Neural cell (in vitro differentiated cells): ENCODE measurements at regions not wholly inside any gene's neighbourhood (a gene's known extent, or its start where the extent isn't known, plus 50 kb on each side); places are given as distances from the start of the nearest gene placed in this dataset.
"Not testable (repeated sequence)": the region's sequence is repeated elsewhere in the genome, so short reads cannot be mapped to it uniquely, and the experiment has no call there.

Source experiments
- H2AFZ ChIP-seq: fragments of 200-600, 300-800 bp; sonication (generic), shearing (Covaris generic); 2 replicates; pipeline ENCODE4 v1.6.0; 2014; ENCODE audit warnings: low read depth, mild to moderate bottlenecking, antibody characterized with exemption, low read length, moderate library complexity
- H3F3A ChIP-seq: fragments of 200-600 bp; shearing (Covaris generic); 2 replicates; pipeline ENCODE4 v1.6.1; 2016; ENCODE audit warnings: mild to moderate bottlenecking, moderate library complexity, mixed read lengths, antibody characterized with exemption, low read length; ENCODE audit not compliant: insufficient read depth, poor library complexity, severe bottlenecking
- H3K27ac ChIP-seq: fragments of 200-600, 300-800 bp; sonication (generic), shearing (Covaris generic); 2 replicates; pipeline ENCODE4 v1.5.1; 2014; ENCODE audit warnings: mild to moderate bottlenecking, low read length, moderate library complexity
- H3K27me3 ChIP-seq: fragments of 300-800, 200-600 bp; sonication (generic), shearing (Covaris generic); 2 replicates; pipeline ENCODE4 v1.6.0; 2014; ENCODE audit warnings: mild to moderate bottlenecking, low read depth, low read length, moderate library complexity; ENCODE audit not compliant: insufficient read depth
- H3K36me3 ChIP-seq: fragments of 300-800, 200-600 bp; sonication (generic), shearing (Covaris generic); 2 replicates; pipeline ENCODE4 v1.5.1; 2014; ENCODE audit warnings: mild to moderate bottlenecking, antibody characterized with exemption, low read length, moderate library complexity; ENCODE audit not compliant: insufficient read depth
- H3K4me2 ChIP-seq: fragments of 300-800, 200-600 bp; sonication (generic), shearing (Covaris generic); 2 replicates; pipeline ENCODE4 v1.6.0; 2014; ENCODE audit warnings: mild to moderate bottlenecking, low read length
- H3K4me3 ChIP-seq: fragments of 300-800, 200-600 bp; sonication (generic), shearing (Covaris generic); 2 replicates; pipeline ENCODE4 v1.5.1; 2014; ENCODE audit warnings: mild to moderate bottlenecking, low read length, moderate library complexity
- H3K79me2 ChIP-seq: fragments of 200-600 bp; shearing (Covaris generic); replicated peaks from 2 replicates; pipeline ENCODE4 v1.6.0; 2014; ENCODE audit warnings: mild to moderate bottlenecking, low read length, moderate library complexity; ENCODE audit not compliant: insufficient read depth
- H3K9ac ChIP-seq: fragments of 300-800, 200-600 bp; sonication (generic), shearing (Covaris generic); 2 replicates; pipeline ENCODE4 v1.6.1; 2016; ENCODE audit warnings: mild to moderate bottlenecking, low read length, mixed read lengths
- H3K9me2 ChIP-seq: fragments of 200-600 bp; shearing (Covaris generic); 2 replicates; pipeline ENCODE4 v1.6.1; 2016; ENCODE audit warnings: mild to moderate bottlenecking, low read length, mixed read lengths; ENCODE audit not compliant: insufficient read depth
- H3K9me3 ChIP-seq: fragments of 200-600, 300-800 bp; sonication (generic), shearing (Covaris generic); 2 replicates; pipeline ENCODE4 v1.6.1; 2016; ENCODE audit warnings: mild to moderate bottlenecking, mixed run types, low read length, moderate library complexity, mixed read lengths
- H4K20me1 ChIP-seq: fragments of 200-600 bp; shearing (Covaris generic); 2 replicates; pipeline ENCODE4 v1.6.1; 2016; ENCODE audit warnings: mild to moderate bottlenecking, mixed run types; ENCODE audit not compliant: insufficient read depth
- EP300 ChIP-seq: fragments of 450-650 bp; conservative IDR thresholded peaks from 2 replicates; pipeline ENCODE4 v1.6.1; 2014; ENCODE audit warnings: antibody characterized with exemption, mild to moderate bottlenecking, moderate library complexity; ENCODE audit not compliant: poor library complexity, severe bottlenecking
- EZH2 ChIP-seq: fragments of 200-600, 300-800 bp; shearing (Covaris generic), sonication (generic); IDR thresholded peaks from 2 replicates; pipeline ENCODE4 v1.6.1; 2014; ENCODE audit warnings: antibody characterized with exemption, low read length, borderline replicate concordance, mild to moderate bottlenecking; ENCODE audit not compliant: insufficient read depth, poor library complexity, severe bottlenecking
- MXI1 ChIP-seq: fragments of 450-650 bp; conservative IDR thresholded peaks from 2 replicates; pipeline ENCODE4 v1.6.1; 2014; ENCODE audit warnings: antibody characterized with exemption, mild to moderate bottlenecking; ENCODE audit not compliant: poor library complexity, severe bottlenecking
- POLR2AphosphoS5 ChIP-seq: IDR thresholded peaks from 2 replicates; pipeline ENCODE4 v1.6.1; 2012
- RAD21 ChIP-seq: fragments of 450-650 bp; conservative IDR thresholded peaks from 2 replicates; pipeline ENCODE4 v1.6.1; 2014; ENCODE audit warnings: antibody characterized with exemption, mild to moderate bottlenecking, moderate library complexity
- SMC3 ChIP-seq: fragments of 450-650 bp; conservative IDR thresholded peaks from 2 replicates; pipeline ENCODE4 v1.6.1; 2014; ENCODE audit warnings: antibody characterized with exemption, mild to moderate bottlenecking, moderate library complexity; ENCODE audit not compliant: poor library complexity
- TAF1 ChIP-seq: IDR thresholded peaks from 2 replicates; pipeline ENCODE4 v1.6.1; 2012; ENCODE audit warnings: low read depth
- TF ChIP-seq, protein P1 (sequence below): IDR thresholded peaks from 2 replicates; pipeline ENCODE4 v1.6.1; 2012; ENCODE audit warnings: borderline replicate concordance
- TF ChIP-seq, protein P2 (sequence below): fragments of 450-650 bp; IDR thresholded peaks from 2 replicates; pipeline ENCODE4 v1.5.1; 2014; ENCODE audit warnings: antibody characterized with exemption, mild to moderate bottlenecking, moderate library complexity; ENCODE audit not compliant: poor library complexity, severe bottlenecking

DNA sequence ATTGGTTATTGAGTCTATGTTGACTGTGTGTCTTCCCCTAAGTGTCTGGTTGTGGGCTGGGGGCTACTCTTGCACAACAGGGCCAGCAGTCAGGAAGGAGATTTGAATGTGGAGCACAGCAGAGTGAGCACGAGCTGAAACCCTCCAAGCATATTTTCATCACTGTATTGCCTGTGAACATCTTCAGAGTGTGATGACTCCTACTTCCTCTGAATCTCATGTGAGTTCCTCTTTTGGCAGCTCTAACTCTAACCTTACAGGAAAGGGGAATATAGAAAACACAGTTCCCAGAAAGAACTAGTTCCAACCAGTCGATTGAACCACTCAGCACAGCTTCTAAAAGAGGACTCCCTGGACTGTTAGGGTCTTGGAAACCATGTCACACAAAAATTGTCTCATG, 211.6 kb downstream of the RAP2B start (continued):
- TF ChIP-seq EP300: no peak

DNA sequence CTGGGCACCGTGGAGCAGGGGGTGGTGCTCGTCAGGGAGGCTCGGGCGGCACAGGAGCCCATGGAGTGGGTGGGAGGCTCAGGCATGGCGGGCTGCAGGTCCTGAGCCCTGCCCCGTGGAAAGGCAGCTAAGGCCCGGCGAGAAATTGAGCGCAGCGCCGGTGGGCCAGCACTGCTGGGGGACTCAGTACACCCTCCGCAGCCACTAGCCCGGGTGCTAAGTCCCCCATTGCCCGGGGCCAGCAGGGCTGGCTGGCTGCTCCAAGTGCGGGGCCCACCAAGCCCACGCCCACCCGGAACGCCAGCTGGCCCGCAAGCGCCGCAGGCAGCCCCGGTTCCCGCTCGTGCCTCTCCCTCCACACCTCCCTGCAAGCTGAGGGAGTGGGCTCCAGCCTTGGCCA, 216.3 kb downstream of the RAP2B start:
- H3K9me2 ChIP-seq, H3K4me3 ChIP-seq, H3K9me3 ChIP-seq, H3F3A ChIP-seq, H3K27ac ChIP-seq, H3K4me2 ChIP-seq, H3K9ac ChIP-seq, H4K20me1 ChIP-seq, H3K36me3 ChIP-seq, H2AFZ ChIP-seq, H3K79me2 ChIP-seq, H3K27me3 ChIP-seq: not testable (repeated sequence)

DNA sequence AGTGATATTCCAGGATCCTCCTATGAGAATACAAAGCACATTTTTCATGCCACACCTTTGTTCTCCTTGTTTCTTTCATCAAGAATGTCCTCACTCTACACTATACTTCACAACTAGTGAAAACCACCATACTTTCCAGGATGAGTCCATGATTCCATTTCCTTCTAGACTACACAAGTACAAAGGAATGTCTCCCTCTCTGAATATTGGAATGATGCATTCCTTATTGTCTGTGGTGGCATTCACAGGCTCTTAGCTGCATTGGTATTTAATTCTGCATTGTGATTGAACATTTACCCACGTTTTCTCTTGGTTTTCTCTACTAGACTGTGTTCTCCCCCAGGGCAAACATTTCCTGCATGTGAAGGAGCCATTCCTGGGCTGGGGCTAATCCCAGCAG, 217.5 kb downstream of the RAP2B start:
- Histone ChIP-seq H4K20me1 (no peaks in the 10 kb centered on the region), H3K4me3 (no peak overlapping the region), H3K79me2 (no peaks in the 10 kb centered on the region), H3K9me3 (no peaks in the 10 kb centered on the region), H3K9me2 (no peaks in the 10 kb centered on the region), H3K9ac (no peak overlapping the region), H3K4me2 (no peak overlapping the region), H3F3A (no peaks in the 10 kb centered on the region), H3K27ac (no peak overlapping the region), H3K36me3 (no peaks in the 10 kb centered on the region), H2AFZ (no peak overlapping the region), H3K27me3 (no peaks in the 10 kb centered on the region)
- TF ChIP-seq, protein P1, sequence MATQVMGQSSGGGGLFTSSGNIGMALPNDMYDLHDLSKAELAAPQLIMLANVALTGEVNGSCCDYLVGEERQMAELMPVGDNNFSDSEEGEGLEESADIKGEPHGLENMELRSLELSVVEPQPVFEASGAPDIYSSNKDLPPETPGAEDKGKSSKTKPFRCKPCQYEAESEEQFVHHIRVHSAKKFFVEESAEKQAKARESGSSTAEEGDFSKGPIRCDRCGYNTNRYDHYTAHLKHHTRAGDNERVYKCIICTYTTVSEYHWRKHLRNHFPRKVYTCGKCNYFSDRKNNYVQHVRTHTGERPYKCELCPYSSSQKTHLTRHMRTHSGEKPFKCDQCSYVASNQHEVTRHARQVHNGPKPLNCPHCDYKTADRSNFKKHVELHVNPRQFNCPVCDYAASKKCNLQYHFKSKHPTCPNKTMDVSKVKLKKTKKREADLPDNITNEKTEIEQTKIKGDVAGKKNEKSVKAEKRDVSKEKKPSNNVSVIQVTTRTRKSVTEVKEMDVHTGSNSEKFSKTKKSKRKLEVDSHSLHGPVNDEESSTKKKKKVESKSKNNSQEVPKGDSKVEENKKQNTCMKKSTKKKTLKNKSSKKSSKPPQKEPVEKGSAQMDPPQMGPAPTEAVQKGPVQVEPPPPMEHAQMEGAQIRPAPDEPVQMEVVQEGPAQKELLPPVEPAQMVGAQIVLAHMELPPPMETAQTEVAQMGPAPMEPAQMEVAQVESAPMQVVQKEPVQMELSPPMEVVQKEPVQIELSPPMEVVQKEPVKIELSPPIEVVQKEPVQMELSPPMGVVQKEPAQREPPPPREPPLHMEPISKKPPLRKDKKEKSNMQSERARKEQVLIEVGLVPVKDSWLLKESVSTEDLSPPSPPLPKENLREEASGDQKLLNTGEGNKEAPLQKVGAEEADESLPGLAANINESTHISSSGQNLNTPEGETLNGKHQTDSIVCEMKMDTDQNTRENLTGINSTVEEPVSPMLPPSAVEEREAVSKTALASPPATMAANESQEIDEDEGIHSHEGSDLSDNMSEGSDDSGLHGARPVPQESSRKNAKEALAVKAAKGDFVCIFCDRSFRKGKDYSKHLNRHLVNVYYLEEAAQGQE: no peak
- TF ChIP-seq, protein P2, sequence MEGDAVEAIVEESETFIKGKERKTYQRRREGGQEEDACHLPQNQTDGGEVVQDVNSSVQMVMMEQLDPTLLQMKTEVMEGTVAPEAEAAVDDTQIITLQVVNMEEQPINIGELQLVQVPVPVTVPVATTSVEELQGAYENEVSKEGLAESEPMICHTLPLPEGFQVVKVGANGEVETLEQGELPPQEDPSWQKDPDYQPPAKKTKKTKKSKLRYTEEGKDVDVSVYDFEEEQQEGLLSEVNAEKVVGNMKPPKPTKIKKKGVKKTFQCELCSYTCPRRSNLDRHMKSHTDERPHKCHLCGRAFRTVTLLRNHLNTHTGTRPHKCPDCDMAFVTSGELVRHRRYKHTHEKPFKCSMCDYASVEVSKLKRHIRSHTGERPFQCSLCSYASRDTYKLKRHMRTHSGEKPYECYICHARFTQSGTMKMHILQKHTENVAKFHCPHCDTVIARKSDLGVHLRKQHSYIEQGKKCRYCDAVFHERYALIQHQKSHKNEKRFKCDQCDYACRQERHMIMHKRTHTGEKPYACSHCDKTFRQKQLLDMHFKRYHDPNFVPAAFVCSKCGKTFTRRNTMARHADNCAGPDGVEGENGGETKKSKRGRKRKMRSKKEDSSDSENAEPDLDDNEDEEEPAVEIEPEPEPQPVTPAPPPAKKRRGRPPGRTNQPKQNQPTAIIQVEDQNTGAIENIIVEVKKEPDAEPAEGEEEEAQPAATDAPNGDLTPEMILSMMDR: no peak
- TF ChIP-seq EP300 (no peak), RAD21 (no peak), TAF1 (no peak), POLR2AphosphoS5 (no peak), SMC3 (no peak), EZH2 (no peak), MXI1 (no peak)
